ENCODE measurements at regions not wholly inside any gene's neighbourhood (a gene's known extent, or its start where the extent isn't known, plus 50 kb on each side); places are given as distances from the start of the nearest gene placed in this dataset.

DNA sequence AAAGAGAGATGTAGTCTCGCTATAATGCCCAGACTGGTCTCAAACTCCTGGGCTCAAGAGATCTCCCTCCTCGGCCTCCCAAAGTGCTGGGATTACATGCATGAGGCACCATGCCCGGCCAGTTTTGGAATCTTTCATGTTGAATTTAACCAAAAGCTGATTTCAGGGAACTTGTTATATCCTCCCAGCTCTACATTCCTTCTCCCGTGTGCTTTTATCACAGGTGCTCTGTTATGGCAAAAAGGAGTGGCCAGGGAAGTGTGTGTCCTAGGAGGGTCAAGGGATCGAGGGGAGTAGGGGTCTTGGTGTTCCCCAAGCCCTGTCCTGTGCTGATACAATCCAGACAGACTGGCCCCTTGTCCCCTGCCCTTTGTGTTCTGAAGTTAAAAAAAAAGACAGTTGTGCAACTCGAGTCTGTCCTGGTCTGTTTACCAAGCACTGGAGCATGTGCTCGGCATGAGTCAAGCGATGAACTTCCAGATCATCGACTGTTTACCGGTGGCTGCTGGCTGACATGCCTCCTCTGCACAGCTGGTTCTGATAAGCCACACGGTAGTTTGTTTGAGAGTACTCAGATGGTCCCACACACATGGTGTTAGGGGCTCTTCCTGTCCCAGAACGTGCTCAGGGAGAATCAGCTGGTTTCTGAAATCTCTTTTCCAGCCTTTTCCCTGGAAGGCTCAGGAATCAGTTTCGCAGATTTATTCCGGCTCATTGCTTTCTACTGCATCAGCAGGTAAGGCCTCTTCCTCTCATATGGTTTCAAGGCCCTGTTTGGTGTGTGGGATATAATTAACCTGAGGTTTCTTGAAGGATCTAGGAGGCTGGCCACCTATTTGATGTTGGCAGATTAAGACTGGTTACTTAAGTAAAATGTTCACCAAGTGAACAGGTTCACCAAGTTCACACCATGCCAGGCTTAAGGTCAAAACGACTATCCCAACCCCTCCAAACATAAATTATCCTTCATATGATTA lies 52.6 kb upstream of the NAA20 start (continued):
- TF ChIP-seq, protein P1, sequence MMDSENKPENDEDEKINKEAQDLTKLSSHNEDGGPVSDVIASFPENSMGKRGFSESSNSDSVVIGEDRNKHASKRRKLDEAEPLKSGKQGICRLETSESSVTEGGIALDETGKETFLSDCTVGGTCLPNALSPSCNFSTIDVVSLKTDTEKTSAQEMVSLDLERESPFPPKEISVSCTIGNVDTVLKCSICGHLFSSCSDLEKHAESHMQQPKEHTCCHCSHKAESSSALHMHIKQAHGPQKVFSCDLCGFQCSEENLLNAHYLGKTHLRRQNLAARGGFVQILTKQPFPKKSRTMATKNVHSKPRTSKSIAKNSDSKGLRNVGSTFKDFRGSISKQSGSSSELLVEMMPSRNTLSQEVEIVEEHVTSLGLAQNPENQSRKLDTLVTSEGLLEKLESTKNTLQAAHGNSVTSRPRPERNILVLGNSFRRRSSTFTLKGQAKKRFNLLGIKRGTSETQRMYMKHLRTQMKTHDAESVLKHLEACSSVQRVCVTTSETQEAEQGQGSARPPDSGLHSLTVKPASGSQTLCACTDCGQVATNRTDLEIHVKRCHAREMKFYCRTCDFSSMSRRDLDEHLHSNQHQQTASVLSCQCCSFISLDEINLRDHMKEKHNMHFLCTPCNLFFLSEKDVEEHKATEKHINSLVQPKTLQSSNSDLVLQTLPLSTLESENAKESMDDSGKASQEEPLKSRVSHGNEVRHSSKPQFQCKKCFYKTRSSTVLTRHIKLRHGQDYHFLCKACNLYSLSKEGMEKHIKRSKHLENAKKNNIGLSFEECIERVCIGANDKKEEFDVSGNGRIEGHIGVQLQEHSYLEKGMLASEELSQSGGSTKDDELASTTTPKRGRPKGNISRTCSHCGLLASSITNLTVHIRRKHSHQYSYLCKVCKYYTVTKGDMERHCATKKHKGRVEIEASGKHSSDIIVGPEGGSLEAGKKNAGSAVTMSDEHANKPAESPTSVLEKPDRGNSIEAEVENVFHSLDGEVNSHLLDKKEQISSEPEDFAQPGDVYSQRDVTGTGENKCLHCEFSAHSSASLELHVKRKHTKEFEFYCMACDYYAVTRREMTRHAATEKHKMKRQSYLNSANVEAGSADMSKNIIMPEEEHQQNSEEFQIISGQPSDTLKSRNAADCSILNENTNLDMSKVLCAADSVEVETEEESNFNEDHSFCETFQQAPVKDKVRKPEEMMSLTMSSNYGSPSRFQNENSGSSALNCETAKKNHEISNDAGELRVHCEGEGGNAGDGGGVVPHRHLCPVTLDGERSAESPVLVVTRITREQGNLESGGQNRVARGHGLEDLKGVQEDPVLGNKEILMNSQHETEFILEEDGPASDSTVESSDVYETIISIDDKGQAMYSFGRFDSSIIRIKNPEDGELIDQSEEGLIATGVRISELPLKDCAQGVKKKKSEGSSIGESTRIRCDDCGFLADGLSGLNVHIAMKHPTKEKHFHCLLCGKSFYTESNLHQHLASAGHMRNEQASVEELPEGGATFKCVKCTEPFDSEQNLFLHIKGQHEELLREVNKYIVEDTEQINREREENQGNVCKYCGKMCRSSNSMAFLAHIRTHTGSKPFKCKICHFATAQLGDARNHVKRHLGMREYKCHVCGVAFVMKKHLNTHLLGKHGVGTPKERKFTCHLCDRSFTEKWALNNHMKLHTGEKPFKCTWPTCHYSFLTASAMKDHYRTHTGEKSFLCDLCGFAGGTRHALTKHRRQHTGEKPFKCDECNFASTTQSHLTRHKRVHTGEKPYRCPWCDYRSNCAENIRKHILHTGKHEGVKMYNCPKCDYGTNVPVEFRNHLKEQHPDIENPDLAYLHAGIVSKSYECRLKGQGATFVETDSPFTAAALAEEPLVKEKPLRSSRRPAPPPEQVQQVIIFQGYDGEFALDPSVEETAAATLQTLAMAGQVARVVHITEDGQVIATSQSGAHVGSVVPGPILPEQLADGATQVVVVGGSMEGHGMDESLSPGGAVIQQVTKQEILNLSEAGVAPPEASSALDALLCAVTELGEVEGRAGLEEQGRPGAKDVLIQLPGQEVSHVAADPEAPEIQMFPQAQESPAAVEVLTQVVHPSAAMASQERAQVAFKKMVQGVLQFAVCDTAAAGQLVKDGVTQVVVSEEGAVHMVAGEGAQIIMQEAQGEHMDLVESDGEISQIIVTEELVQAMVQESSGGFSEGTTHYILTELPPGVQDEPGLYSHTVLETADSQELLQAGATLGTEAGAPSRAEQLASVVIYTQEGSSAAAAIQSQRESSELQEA (CRISPR knock-in tag; IDR thresholded peaks at IDR 0.05; ENCODE audit: not compliant biosample characterization): peak; percentile 99
- TF ChIP-seq TAF1 (CRISPR knock-in tag; IDR thresholded peaks at IDR 0.05): no peak
- peak; percentile 66; the same call in 1 of the 2 replicates for TF ChIP-seq CHD4 (IDR thresholded peaks at IDR 0.05; ENCODE audit: borderline replicate concordance, low read length)
- TF ChIP-seq PTBP1 (IDR thresholded peaks at IDR 0.05; ENCODE audit: low read depth, low read length, poor library complexity, severe bottlenecking): no peak
- peak; percentile 99 for TF ChIP-seq NFAT5 (CRISPR knock-in tag; IDR thresholded peaks at IDR 0.05)
- TF ChIP-seq NFE2L2 (IDR thresholded peaks at IDR 0.05; ENCODE audit: low read length): no peak
- TF ChIP-seq CCAR2 (optimal IDR thresholded peaks at IDR 0.05; ENCODE audit: low read depth, low read length): no peak
- TF ChIP-seq SAP130 (CRISPR knock-in tag; IDR thresholded peaks at IDR 0.05; ENCODE audit: low read depth): peak; percentile 100
- peak; percentile 36; the same call in 1 of the 2 replicates for TF ChIP-seq NCOA5 (CRISPR knock-in tag; IDR thresholded peaks at IDR 0.05)
- TF ChIP-seq, protein P2, sequence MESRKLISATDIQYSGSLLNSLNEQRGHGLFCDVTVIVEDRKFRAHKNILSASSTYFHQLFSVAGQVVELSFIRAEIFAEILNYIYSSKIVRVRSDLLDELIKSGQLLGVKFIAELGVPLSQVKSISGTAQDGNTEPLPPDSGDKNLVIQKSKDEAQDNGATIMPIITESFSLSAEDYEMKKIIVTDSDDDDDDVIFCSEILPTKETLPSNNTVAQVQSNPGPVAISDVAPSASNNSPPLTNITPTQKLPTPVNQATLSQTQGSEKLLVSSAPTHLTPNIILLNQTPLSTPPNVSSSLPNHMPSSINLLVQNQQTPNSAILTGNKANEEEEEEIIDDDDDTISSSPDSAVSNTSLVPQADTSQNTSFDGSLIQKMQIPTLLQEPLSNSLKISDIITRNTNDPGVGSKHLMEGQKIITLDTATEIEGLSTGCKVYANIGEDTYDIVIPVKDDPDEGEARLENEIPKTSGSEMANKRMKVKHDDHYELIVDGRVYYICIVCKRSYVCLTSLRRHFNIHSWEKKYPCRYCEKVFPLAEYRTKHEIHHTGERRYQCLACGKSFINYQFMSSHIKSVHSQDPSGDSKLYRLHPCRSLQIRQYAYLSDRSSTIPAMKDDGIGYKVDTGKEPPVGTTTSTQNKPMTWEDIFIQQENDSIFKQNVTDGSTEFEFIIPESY (CRISPR knock-in tag; IDR thresholded peaks at IDR 0.05): peak; percentile 94
- TF ChIP-seq KAT8 (CRISPR knock-in tag; IDR thresholded peaks at IDR 0.05): peak; percentile 97
- peak; percentile 99 for TF ChIP-seq ZKSCAN8 (CRISPR knock-in tag; IDR thresholded peaks at IDR 0.05; ENCODE audit: borderline replicate concordance)
- no peak; the same call in 1 of the 2 replicates for TF ChIP-seq ZNF180 (CRISPR knock-in tag; IDR thresholded peaks at IDR 0.05; ENCODE audit: borderline replicate concordance, low read depth)

Measured in HepG2 (cell line).